Fibroblast of villous mesenchyme (primary cell): ENCODE measurements at regions not wholly inside any gene's neighbourhood (a gene's known extent, or its start where the extent isn't known, plus 50 kb on each side); places are given as distances from the start of the nearest gene placed in this dataset.

Experiments used
- DNase-seq: peaks from one replicate; pipeline ENCODE4 v3.0.0-alpha.2; 2010; ENCODE audit warnings: low read depth
- H3K4me3 ChIP-seq: 2 replicates; pipeline ENCODE4 v1.5.1; 2011; ENCODE audit warnings: low read depth, mild to moderate bottlenecking, low read length
- TF ChIP-seq, protein P1 (sequence below): IDR thresholded peaks from 2 replicates; pipeline ENCODE4 v1.5.1; 2012; ENCODE audit warnings: low read depth, mild to moderate bottlenecking, low read length; ENCODE audit not compliant: insufficient read depth

DNA sequence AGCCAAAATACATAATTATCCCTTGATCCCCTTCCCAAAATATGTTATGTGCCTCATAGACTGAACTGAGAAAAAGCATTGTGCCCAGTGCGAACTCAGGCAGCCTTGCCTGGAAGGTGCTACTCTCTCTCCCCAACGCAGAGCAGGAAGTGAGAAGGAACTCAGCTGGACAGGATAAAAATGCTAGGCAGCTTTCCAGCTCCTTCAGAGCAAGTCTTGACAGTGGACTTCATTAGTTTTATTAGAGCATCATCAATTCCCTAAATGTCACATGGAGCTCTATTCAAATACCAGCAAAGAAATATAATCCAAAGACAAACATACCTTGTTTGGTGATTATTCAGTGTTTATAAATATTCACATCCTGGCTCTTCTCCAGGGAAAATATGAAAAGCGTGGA lies 202.4 kb downstream of the RFC3 start:
- DNase-seq, result no peak
- H3K4me3 ChIP-seq, result no peak overlapping the region
- TF ChIP-seq, protein P1, sequence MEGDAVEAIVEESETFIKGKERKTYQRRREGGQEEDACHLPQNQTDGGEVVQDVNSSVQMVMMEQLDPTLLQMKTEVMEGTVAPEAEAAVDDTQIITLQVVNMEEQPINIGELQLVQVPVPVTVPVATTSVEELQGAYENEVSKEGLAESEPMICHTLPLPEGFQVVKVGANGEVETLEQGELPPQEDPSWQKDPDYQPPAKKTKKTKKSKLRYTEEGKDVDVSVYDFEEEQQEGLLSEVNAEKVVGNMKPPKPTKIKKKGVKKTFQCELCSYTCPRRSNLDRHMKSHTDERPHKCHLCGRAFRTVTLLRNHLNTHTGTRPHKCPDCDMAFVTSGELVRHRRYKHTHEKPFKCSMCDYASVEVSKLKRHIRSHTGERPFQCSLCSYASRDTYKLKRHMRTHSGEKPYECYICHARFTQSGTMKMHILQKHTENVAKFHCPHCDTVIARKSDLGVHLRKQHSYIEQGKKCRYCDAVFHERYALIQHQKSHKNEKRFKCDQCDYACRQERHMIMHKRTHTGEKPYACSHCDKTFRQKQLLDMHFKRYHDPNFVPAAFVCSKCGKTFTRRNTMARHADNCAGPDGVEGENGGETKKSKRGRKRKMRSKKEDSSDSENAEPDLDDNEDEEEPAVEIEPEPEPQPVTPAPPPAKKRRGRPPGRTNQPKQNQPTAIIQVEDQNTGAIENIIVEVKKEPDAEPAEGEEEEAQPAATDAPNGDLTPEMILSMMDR, result no peak

DNA sequence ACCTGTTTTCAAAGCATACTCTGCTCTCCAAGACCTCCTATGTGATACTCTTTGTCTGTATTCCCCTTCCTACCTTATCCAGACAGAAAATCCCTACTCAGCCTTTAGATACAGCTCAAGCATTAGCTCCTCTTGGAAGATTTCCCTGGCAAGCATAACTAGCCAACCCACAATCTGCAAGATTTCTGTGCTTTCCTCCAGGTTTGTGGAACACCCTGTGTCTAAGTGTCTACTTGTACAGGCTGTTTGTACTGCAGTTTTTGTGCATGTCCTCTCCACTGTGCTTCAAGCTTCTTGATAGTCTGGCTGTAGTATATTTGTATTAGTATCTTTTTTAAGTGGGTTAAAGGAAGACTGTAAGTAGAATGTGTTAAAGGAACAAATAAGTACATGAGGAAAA lies 203.7 kb downstream of the RFC3 start:
- DNase-seq, result no peak
- no peak overlapping the region for H3K4me3 ChIP-seq
- TF ChIP-seq, protein P1, result no peak

DNA sequence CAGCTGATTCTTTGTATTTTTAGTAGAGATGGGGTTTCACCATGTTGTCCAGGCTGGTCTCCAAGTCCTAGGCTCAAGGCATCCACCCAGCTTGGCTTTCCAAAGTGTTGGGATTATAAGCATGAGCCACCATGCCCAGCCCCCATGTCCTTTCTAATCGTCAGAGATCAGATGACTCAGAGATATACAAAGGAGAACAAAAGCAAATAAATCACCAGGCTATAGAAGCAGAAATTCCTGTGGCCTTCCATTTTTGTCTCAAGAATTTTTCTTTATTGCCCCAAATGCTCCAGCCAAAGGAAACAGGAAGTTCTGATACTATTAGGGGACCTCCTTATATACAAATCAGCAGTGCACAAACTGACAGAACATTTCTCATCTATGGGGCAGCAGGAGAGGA lies 207.8 kb downstream of the RFC3 start:
- no peak overlapping the region for H3K4me3 ChIP-seq
- TF ChIP-seq, protein P1, result no peak
- no peak for DNase-seq

DNA sequence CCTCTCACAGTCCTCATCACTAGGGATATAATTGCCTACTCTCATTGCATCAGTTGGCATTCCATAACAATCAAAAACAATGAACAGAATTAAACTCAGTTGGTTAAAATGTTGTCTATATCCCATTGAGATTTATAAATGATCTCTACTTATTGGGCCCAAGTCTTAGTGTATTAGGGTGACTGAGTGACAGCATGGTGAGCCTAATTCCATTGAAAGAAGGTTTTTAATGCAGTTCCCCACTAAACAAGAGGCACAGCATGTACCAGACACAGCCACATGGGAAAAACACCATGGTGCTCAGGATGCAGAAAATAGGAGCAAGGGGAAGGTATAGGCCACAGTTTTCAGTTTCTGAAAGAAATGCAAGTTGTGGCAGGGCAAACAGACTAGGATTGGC lies 208.4 kb downstream of the RFC3 start:
- DNase-seq, result no peak
- TF ChIP-seq, protein P1, result no peak
- no peak overlapping the region for H3K4me3 ChIP-seq

DNA sequence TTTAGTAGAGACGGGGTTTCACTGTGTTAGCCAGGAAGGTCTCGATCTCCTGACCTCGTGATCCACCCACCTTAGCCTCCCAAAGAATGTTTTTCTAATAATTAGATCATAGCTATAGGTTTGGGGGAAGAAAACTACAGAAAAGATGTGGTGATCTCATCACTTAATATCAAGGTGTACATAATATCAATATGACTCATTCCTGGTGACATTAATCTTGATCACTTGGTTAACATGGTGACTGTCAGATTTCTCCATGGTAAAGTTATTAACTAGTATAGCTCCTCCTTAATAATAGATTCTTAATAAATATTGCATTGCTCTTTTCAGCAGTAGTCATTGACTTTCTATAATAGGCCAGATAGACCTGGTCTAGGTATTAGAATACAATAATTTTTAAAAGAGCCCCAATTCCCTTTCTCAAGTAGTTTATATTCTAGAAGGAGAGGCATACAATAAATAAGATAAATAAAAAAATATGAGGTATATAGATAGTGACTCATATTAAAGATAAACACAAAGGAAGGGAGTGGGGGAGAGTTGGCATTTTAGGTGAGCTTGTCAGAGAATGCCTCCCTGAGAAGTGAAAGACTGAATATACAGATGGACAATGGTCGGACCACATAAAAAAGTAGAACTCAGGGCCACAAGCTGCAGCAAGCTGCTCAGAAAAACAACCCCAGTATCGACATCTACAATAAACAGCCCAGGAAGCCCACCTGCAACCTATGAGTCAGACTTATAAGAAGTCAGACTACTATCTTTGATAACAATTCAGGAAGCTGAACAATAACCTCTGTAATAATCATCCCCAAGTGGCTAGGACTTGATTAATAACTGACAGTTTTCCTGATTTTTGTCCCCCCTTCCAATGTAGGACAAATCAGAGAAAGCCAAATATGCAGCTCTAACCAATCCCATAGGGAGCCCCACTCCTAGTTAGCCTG lies 210.8 kb downstream of the RFC3 start:
- no peak overlapping the region for H3K4me3 ChIP-seq
- DNase-seq, result no peak
- TF ChIP-seq, protein P1, result no peak

DNA sequence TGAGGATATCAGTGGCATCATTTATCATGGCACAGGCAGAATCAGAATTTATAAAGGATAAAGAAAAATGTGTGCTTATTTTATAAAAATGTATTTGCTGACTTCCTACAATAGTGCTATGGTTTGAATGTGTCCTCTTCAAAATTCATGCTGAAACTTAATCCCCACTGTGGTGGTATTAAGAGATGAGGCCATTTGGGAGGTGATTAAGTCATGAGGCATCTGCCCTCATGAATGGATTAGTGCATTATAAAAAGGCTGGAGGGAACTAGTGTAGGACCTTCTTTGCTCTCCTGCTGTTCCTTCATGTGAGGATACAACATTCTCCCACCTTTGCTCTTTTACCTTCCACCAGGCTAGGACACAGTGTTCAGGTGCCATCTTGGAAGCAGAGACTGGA lies 212.8 kb downstream of the RFC3 start:
- DNase-seq, result no peak

More for the DNA sequence above, 212.8 kb downstream of the RFC3 start:
- H3K4me3 ChIP-seq, result no peak overlapping the region
- TF ChIP-seq, protein P1, result no peak
